GM23338 (cell line): ENCODE measurements at regions not wholly inside any gene's neighbourhood (a gene's known extent, or its start where the extent isn't known, plus 50 kb on each side); places are given as distances from the start of the nearest gene placed in this dataset.
"Not testable (repeated sequence)": the region's sequence is repeated elsewhere in the genome, so short reads cannot be mapped to it uniquely, and the experiment has no call there.

ENCODE experiments used
- ATAC-seq: fragments of 200-7000 bp; cut with Tn5 transposase; 3 replicates; pipeline ENCODE4 v1.9.1; 2020
- DNase-seq: peaks from one replicate; pipeline ENCODE4 v3.0.0-alpha.2; 2015; ENCODE audit warnings: low spot score
- H2AFZ ChIP-seq: fragments of 200-600 bp; sonication (generic); 2 replicates; pipeline ENCODE4 v1.8.0; 2016; ENCODE audit warnings: antibody characterized with exemption, mild to moderate bottlenecking, moderate library complexity
- H3F3A ChIP-seq: fragments of 200-600 bp; sonication (generic); replicated peaks from 2 replicates; pipeline ENCODE4 v1.8.0; 2017; ENCODE audit warnings: antibody characterized with exemption, mixed run types, low read depth
- H3K27ac ChIP-seq: fragments of 200-600 bp; sonication (generic); 2 replicates; pipeline ENCODE4 v1.6.1; 2016; ENCODE audit warnings: low read depth
- H3K27me3 ChIP-seq: fragments of 200-600 bp; sonication (generic); 2 replicates; pipeline ENCODE4 v1.8.0; 2016; ENCODE audit warnings: mild to moderate bottlenecking, mixed run types, moderate library complexity; ENCODE audit not compliant: insufficient read depth
- H3K36me3 ChIP-seq: fragments of 200-600 bp; sonication (generic); 2 replicates; pipeline ENCODE4 v1.8.0; 2016; ENCODE audit warnings: mild to moderate bottlenecking; ENCODE audit not compliant: insufficient read depth
- H3K4me1 ChIP-seq: fragments of 200-600 bp; sonication (generic); 2 replicates; pipeline ENCODE4 v1.8.0; 2016; ENCODE audit warnings: mild to moderate bottlenecking, moderate library complexity; ENCODE audit not compliant: insufficient read depth
- H3K4me2 ChIP-seq: fragments of 200-600 bp; sonication (generic); 2 replicates; pipeline ENCODE4 v1.7.1; 2017; ENCODE audit warnings: mixed run types
- H3K4me3 ChIP-seq: fragments of 200-600 bp; sonication (generic); 2 replicates; pipeline ENCODE4 v1.6.1; 2016; ENCODE audit warnings: mixed run types
- H3K79me2 ChIP-seq: fragments of 200-600 bp; sonication (generic); replicated peaks from 2 replicates; pipeline ENCODE4 v1.8.0; 2017; ENCODE audit warnings: mild to moderate bottlenecking; ENCODE audit not compliant: insufficient read depth
- H3K9me2 ChIP-seq: fragments of 200-600 bp; sonication (generic); 2 replicates; pipeline ENCODE4 v1.8.0; 2017; ENCODE audit not compliant: insufficient read depth
- H4K20me1 ChIP-seq: fragments of 200-600 bp; sonication (generic); replicated peaks from 2 replicates; pipeline ENCODE4 v1.8.0; 2017; ENCODE audit warnings: mild to moderate bottlenecking; ENCODE audit not compliant: insufficient read depth
- H3K27ac Mint-ChIP-seq: 2 replicates; pipeline ENCODE4 v1.8.0; 2020; ENCODE audit warnings: inconsistent platforms, mild to moderate bottlenecking, moderate library complexity, mixed read lengths
- H3K27me3 Mint-ChIP-seq: 3 replicates; pipeline ENCODE4 v1.8.0; 2022; ENCODE audit warnings: low read depth, mild to moderate bottlenecking, moderate library complexity, mixed read lengths, inconsistent platforms; ENCODE audit not compliant: insufficient read depth, poor library complexity
- H3K36me3 Mint-ChIP-seq: 3 replicates; pipeline ENCODE4 v1.8.0; 2021; ENCODE audit warnings: low read depth, mild to moderate bottlenecking, inconsistent platforms, moderate library complexity, mixed read lengths
- H3K4me1 Mint-ChIP-seq: 3 replicates; pipeline ENCODE4 v1.8.0; 2020; ENCODE audit warnings: mild to moderate bottlenecking, inconsistent platforms, mixed read lengths
- H3K4me3 Mint-ChIP-seq: 3 replicates; pipeline ENCODE4 v1.8.0; 2021; ENCODE audit warnings: moderate library complexity, mild to moderate bottlenecking, inconsistent platforms, mixed read lengths
- H3K9me3 Mint-ChIP-seq: 3 replicates; pipeline ENCODE4 v1.8.0; 2020; ENCODE audit warnings: moderate library complexity, mild to moderate bottlenecking, inconsistent platforms, mixed read lengths
- EZH2 ChIP-seq: fragments of 200-600 bp; sonication (generic); IDR thresholded peaks from one replicate; pipeline ENCODE4 v1.8.0; 2017; ENCODE audit warnings: antibody characterized with exemption, mild to moderate bottlenecking, low read depth; ENCODE audit not compliant: unreplicated experiment
- EZH2phosphoT487 ChIP-seq: fragments of 200-600 bp; sonication (generic); IDR thresholded peaks from one replicate; pipeline ENCODE4 v1.8.1; 2018; ENCODE audit warnings: antibody characterized with exemption; ENCODE audit not compliant: unreplicated experiment
- JUNB ChIP-seq: IDR thresholded peaks from one replicate; pipeline ENCODE4 v1.6.1; 2016; ENCODE audit warnings: antibody characterized with exemption; ENCODE audit not compliant: unreplicated experiment
- POLR2AphosphoS5 ChIP-seq: IDR thresholded peaks from 2 replicates; pipeline ENCODE4 v1.6.1; 2016; ENCODE audit warnings: antibody characterized with exemption, low read depth
- STAT1 ChIP-seq: IDR thresholded peaks from one replicate; pipeline ENCODE4 v1.6.1; 2016; ENCODE audit warnings: antibody characterized with exemption; ENCODE audit not compliant: unreplicated experiment
- ZNF331 ChIP-seq: fragments of 250-450 bp; sonication (Bioruptor Pico); IDR thresholded peaks from 2 replicates; pipeline ENCODE4 v1.5.0; 2020; ENCODE audit warnings: low read depth, mild to moderate bottlenecking, moderate library complexity
- TF ChIP-seq, protein P1 (sequence below), 2 experiments: fragments of 200-600 bp in 1 of 2; sonication (generic) in 1 of 2; conservative IDR thresholded peaks; 2 replicates each; pipeline versions ENCODE4 v1.5.1 to v1.6.1; 2016 to 2017; ENCODE audit warnings: antibody characterized with exemption in 2 of 2, low read depth in 2 of 2, mild to moderate bottlenecking in 2 of 2, moderate library complexity in 1 of 2
- TF ChIP-seq, protein P2 (sequence below): IDR thresholded peaks from one replicate; pipeline ENCODE4 v1.6.1; 2018; ENCODE audit warnings: antibody characterized with exemption; ENCODE audit not compliant: unreplicated experiment

GRCh38 chr4:1521821-1522361, 115.6 kb upstream of the NKX1-1 start:
- H3K4me3 ChIP-seq: no peak overlapping the region
- ATAC-seq: peak; percentile 10; the same call in 2 of the 3 replicates
- peak overlapping the region; percentile 81 for H3K4me2 ChIP-seq

GRCh38 chr4:1520795-1521576, 114.7 kb upstream of the NKX1-1 start:
- peak; percentile 66 for ATAC-seq
- peaks cover 23% of the 10 kb centered on the region for H3K27me3 Mint-ChIP-seq
- peak overlapping the region; percentile 96 for H2AFZ ChIP-seq
- not testable (repeated sequence) for H3F3A ChIP-seq, H3K79me2 ChIP-seq, H3K9me2 ChIP-seq, H4K20me1 ChIP-seq, H3K36me3 Mint-ChIP-seq, H3K27ac ChIP-seq, H3K36me3 ChIP-seq, H3K4me1 ChIP-seq, H3K9me3 Mint-ChIP-seq, H3K4me1 Mint-ChIP-seq, H3K27me3 ChIP-seq, H3K27ac Mint-ChIP-seq
- H3K4me3 ChIP-seq: peak overlapping the region; percentile 56
- peak overlapping the region; percentile 81 for H3K4me2 ChIP-seq
- DNase-seq: peak; percentile 59
- H3K4me3 Mint-ChIP-seq: peak overlapping the region; percentile 57

More at GRCh38 chr4:1521821-1522361, 115.6 kb upstream of the NKX1-1 start:
- Mint-ChIP-seq H3K4me1 (peaks cover 2% of the 10 kb centered on the region; the same call in 1 of the 3 replicates), H3K27me3 (peaks cover 23% of the 10 kb centered on the region), H3K36me3 (no peaks in the 10 kb centered on the region; the same call in 2 of the 3 replicates), H3K9me3 (peaks cover 7% of the 10 kb centered on the region; the same call in 2 of the 3 replicates), H3K27ac (no peak overlapping the region), H3K4me3 (no peak overlapping the region)
- H3K4me1 ChIP-seq: no peaks in the 10 kb centered on the region
- TF ChIP-seq EZH2phosphoT487 (no peak), JUNB (no peak), EZH2 (no peak), POLR2AphosphoS5 (no peak), STAT1 (no peak), ZNF331 (CRISPR knock-in tag) (no peak)
- TF ChIP-seq, protein P1, sequence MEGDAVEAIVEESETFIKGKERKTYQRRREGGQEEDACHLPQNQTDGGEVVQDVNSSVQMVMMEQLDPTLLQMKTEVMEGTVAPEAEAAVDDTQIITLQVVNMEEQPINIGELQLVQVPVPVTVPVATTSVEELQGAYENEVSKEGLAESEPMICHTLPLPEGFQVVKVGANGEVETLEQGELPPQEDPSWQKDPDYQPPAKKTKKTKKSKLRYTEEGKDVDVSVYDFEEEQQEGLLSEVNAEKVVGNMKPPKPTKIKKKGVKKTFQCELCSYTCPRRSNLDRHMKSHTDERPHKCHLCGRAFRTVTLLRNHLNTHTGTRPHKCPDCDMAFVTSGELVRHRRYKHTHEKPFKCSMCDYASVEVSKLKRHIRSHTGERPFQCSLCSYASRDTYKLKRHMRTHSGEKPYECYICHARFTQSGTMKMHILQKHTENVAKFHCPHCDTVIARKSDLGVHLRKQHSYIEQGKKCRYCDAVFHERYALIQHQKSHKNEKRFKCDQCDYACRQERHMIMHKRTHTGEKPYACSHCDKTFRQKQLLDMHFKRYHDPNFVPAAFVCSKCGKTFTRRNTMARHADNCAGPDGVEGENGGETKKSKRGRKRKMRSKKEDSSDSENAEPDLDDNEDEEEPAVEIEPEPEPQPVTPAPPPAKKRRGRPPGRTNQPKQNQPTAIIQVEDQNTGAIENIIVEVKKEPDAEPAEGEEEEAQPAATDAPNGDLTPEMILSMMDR (conservative IDR thresholded peaks at IDR 0.05; ENCODE audit: low read depth in 2 of 2): no peak
- TF ChIP-seq, protein P2, sequence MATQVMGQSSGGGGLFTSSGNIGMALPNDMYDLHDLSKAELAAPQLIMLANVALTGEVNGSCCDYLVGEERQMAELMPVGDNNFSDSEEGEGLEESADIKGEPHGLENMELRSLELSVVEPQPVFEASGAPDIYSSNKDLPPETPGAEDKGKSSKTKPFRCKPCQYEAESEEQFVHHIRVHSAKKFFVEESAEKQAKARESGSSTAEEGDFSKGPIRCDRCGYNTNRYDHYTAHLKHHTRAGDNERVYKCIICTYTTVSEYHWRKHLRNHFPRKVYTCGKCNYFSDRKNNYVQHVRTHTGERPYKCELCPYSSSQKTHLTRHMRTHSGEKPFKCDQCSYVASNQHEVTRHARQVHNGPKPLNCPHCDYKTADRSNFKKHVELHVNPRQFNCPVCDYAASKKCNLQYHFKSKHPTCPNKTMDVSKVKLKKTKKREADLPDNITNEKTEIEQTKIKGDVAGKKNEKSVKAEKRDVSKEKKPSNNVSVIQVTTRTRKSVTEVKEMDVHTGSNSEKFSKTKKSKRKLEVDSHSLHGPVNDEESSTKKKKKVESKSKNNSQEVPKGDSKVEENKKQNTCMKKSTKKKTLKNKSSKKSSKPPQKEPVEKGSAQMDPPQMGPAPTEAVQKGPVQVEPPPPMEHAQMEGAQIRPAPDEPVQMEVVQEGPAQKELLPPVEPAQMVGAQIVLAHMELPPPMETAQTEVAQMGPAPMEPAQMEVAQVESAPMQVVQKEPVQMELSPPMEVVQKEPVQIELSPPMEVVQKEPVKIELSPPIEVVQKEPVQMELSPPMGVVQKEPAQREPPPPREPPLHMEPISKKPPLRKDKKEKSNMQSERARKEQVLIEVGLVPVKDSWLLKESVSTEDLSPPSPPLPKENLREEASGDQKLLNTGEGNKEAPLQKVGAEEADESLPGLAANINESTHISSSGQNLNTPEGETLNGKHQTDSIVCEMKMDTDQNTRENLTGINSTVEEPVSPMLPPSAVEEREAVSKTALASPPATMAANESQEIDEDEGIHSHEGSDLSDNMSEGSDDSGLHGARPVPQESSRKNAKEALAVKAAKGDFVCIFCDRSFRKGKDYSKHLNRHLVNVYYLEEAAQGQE: no peak
- no peak overlapping the region for H3K27ac ChIP-seq
- no peaks in the 10 kb centered on the region for H3K36me3 ChIP-seq
- H3K79me2 ChIP-seq: no peaks in the 10 kb centered on the region
- H3K27me3 ChIP-seq: peaks cover 7% of the 10 kb centered on the region
- H2AFZ ChIP-seq: peak overlapping the region; percentile 96; the same call in 1 of the 2 replicates
- H4K20me1 ChIP-seq: no peaks in the 10 kb centered on the region
- no peaks in the 10 kb centered on the region for H3F3A ChIP-seq
- no peak for DNase-seq
- H3K9me2 ChIP-seq: no peaks in the 10 kb centered on the region
